HAP-1 (cell line): ENCODE measurements at regions not wholly inside any gene's neighbourhood (a gene's known extent, or its start where the extent isn't known, plus 50 kb on each side); places are given as distances from the start of the nearest gene placed in this dataset.

ENCODE experiments used
- DNase-seq, 2 experiments: peaks; one replicate each; pipeline ENCODE4 v3.0.0-alpha.2; 2016 to 2020; ENCODE audit warnings: low spot score in 2 of 2
- H3K27me3 ChIP-seq: fragments of 250-450 bp; sonication (Bioruptor Pico); 2 replicates; pipeline ENCODE4 v1.5.1; 2020; ENCODE audit warnings: low read depth, mild to moderate bottlenecking, moderate library complexity
- H3K36me3 ChIP-seq: fragments of 250-450 bp; sonication (Bioruptor Pico); replicated peaks from 2 replicates; pipeline ENCODE4 v1.5.1; 2020; ENCODE audit warnings: mild to moderate bottlenecking
- H3K4me1 ChIP-seq: fragments of 250-450 bp; sonication (Bioruptor Pico); 2 replicates; pipeline ENCODE4 v1.5.1; 2020; ENCODE audit warnings: mild to moderate bottlenecking
- H3K4me3 ChIP-seq: fragments of 250-450 bp; sonication (Bioruptor Pico); 2 replicates; pipeline ENCODE4 v1.5.1; 2020; ENCODE audit warnings: mild to moderate bottlenecking, moderate library complexity
- H3K9me3 ChIP-seq: fragments of 250-450 bp; sonication (Bioruptor Pico); 2 replicates; pipeline ENCODE4 v1.5.1; 2020; ENCODE audit warnings: mild to moderate bottlenecking, moderate library complexity
- in situ Hi-C: fragments of 300-500 bp; cut with MboI; formaldehyde crosslinking; loops from 3 replicates; pipeline ENCODE4 v1.14.3; 2020; ENCODE audit warnings: low sequenced_read_pairs, inconsistent platforms, mixed read lengths

- DNase-seq = no peak
- Histone ChIP-seq H3K27me3 (0 out of 2 replicates have a peak, but pooled peaks cover 3% of the 10 kb centered on the region), H3K9me3 (no peaks in the 10 kb centered on the region), H3K4me3 (no peak overlapping the region), H3K36me3 (no peaks in the 10 kb centered on the region), H3K4me1 (no peaks in the 10 kb centered on the region)
- in situ Hi-C loops = loop anchor here (25.0 kb wide), 1 partner anchor 1043 kb away; the partner anchor contains the start of gene CLEC3B
These were observed 53.1 kb upstream of the XCR1 start for GRCh38 chr3:46080124-46080968.

DNA sequence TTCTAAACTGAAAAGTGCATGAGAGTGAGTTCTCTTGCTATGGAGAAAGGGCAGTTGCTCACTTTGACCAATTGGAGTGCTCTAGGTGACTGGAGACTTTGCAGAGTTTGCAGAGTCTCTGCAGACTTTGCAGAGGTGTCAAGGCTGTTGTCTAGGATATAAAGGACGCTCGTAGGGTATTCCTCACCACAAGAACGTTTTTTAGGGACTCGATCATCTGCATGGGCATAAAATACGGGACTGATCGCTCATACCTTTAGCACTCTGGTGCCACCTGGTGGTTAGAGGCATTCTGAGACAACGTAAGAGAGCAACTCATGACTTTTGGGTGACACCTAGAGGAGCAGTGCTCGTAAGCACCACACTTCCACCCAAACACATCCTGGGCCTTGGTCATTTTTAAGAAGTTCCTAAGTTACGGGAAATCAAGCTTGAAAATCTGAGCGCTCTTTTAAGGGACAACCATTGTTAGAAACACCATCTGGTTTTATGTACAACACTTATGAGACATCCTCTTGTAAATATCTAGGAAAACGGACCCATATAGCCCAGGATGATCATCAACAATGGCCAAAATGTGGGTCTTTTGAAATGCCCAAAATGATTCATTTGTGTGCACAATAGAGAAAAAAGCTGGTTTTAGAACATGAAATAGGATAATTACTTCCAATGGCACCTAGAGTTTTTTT lies 51.6 kb upstream of the XCR1 start:
- in situ Hi-C loops = loop anchor here (5.0 to 25.0 kb wide), 2 partner anchors 147 to 1042 kb away; partner anchors contain the start of gene CLEC3B
- peak; percentile 89 to 93 for DNase-seq
- H3K9me3 ChIP-seq = no peaks in the 10 kb centered on the region
- 0 out of 2 replicates have a peak, but pooled peaks cover 3% of the 10 kb centered on the region for H3K27me3 ChIP-seq
- H3K4me3 ChIP-seq = no peak overlapping the region
- no peaks in the 10 kb centered on the region for H3K4me1 ChIP-seq
- H3K36me3 ChIP-seq = no peaks in the 10 kb centered on the region
